HFF-Myc (cell line): ENCODE measurements at regions not wholly inside any gene's neighbourhood (a gene's known extent, or its start where the extent isn't known, plus 50 kb on each side); places are given as distances from the start of the nearest gene placed in this dataset.

Experiments used
- DNase-seq: peaks from one replicate; pipeline ENCODE4 v3.0.0-alpha.2; 2011; ENCODE audit warnings: low read depth; ENCODE audit errors: extremely low read depth
- H3K4me3 ChIP-seq: replicated peaks from 2 replicates; pipeline ENCODE4 v1.5.1; 2011; ENCODE audit warnings: low read depth, mild to moderate bottlenecking, control low read depth, low read length
- TF ChIP-seq, protein P1 (sequence below): IDR thresholded peaks from 2 replicates; pipeline ENCODE4 v1.5.1; 2012; ENCODE audit warnings: mild to moderate bottlenecking, low read depth, low read length, control low read depth; ENCODE audit errors: missing control alignments

DNA sequence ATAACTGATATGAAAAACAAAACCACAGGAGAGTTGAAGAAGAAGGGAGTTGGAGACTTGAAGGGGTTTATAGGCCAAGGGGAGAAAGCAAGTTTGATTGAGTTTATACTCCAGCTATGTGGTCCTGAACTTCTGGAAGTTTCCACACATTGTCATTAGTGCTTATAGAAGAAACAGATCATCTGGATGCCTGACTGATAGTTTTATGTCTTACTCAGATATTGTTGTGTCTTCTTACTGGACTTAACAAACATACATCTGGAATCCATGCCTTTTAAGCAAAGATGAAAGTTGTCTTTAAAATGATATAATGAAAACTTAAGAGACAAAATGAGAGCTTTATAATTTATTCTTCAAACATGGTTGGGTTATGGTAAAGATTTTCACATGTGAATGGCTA is 101.3 kb upstream of the FZD8 start:
- H3K4me3 ChIP-seq, result no peak overlapping the region
- no peak for DNase-seq
- TF ChIP-seq, protein P1, sequence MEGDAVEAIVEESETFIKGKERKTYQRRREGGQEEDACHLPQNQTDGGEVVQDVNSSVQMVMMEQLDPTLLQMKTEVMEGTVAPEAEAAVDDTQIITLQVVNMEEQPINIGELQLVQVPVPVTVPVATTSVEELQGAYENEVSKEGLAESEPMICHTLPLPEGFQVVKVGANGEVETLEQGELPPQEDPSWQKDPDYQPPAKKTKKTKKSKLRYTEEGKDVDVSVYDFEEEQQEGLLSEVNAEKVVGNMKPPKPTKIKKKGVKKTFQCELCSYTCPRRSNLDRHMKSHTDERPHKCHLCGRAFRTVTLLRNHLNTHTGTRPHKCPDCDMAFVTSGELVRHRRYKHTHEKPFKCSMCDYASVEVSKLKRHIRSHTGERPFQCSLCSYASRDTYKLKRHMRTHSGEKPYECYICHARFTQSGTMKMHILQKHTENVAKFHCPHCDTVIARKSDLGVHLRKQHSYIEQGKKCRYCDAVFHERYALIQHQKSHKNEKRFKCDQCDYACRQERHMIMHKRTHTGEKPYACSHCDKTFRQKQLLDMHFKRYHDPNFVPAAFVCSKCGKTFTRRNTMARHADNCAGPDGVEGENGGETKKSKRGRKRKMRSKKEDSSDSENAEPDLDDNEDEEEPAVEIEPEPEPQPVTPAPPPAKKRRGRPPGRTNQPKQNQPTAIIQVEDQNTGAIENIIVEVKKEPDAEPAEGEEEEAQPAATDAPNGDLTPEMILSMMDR, result no peak

DNA sequence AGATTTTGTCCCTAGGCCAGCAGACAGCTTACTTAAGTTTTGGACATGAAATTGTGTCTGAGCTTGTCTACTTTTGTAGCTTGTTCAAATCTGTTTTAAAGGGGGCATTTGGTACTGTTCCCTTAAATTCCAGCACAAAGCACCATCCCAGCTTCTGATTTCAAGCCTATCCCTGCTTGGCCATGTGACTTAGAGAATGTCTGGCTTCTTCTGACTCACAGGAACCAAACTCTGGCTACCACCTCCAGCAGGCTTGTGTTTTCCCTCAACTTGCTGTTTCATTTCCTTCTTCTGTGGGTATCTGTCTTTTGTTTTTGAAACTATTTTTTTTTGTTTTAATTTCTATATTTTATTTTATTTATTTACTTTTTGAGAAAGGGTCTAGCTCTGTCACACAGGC is 97.9 kb upstream of the FZD8 start:
- DNase-seq, result no peak
- no peak overlapping the region for H3K4me3 ChIP-seq
- TF ChIP-seq, protein P1, result no peak

DNA sequence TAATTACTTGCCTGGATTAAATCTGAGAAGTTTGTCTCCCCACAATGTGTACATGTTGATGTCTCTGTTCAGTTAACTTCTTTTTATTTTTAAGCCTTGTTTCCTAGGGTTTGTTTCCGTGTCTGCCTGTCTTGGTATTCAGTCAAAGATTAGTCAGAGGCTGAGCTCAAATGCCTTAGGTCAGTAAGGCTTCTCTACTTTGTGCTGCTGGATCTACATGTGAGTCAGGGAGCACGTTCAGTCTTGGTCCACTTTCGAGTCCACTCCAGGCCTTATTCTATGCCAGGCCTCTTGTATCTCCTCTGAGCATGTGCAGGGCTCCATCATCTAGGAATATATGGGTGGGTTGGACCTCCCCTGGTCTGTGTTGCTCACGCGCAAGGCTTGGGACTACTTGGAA is 93.3 kb upstream of the FZD8 start:
- TF ChIP-seq, protein P1, result no peak
- no peak for DNase-seq
- no peak overlapping the region for H3K4me3 ChIP-seq

DNA sequence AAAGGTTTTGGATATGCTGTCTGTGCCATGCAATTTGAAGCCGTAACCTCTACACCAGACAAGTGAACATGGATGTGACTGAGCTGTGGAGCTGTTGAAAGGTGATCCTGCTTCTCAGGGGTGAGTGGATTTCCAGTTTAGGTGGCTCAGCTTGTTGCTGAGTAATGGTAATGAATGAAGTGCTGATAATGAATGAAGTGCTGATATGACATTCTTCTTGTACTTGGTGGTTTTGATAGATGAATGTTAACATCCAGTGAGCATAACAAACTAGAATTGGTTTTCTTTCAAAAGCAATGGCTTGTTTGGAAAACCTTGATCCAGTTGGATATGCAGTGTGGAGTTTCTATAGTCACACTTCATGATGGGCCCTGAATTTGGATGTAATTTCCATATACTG is 89.7 kb upstream of the FZD8 start:
- TF ChIP-seq, protein P1, result no peak
- DNase-seq, result no peak
- no peak overlapping the region for H3K4me3 ChIP-seq

DNA sequence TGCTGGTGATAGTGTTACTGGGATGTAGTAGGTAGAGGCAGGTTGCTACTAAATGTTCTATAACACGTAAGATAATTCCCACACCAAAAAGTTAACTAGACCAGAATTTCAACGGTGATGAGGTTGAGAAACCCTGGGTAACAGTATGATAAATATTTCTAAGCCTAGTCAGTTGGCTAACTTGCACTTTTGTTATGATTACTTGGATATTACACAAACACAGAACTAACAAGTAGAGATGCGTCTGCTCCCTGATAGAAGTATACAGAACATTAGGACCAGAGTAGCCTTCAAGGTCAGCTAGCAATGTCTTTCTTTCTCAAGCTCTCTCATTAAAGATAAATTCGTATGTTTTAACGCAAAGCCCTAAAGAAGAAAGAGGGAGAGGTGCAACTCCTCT is 86.2 kb upstream of the FZD8 start:
- no peak for DNase-seq
- TF ChIP-seq, protein P1, result no peak

DNA sequence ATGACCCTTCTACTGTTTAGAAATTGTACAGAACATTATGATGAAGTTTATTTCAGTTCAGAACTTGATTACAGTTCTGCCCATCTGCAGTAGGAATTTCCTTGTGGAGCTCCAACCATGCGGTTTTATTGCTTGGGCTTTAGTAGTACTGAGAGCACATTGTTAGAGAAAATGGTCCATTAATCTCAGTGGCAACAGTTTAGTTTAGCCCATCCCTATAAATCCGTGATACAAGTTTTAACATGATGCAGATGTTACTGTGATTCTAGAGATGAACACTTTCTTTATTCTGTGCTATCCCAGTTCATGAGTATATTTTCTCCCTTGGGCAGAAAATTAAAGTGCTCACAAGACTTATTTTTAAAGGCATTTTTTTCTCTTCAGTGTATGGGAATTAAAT is 84.8 kb upstream of the FZD8 start:
- TF ChIP-seq, protein P1, result no peak
- H3K4me3 ChIP-seq, result no peak overlapping the region
- DNase-seq, result no peak

More for the DNA sequence above, 86.2 kb upstream of the FZD8 start:
- H3K4me3 ChIP-seq, result no peak overlapping the region

DNA sequence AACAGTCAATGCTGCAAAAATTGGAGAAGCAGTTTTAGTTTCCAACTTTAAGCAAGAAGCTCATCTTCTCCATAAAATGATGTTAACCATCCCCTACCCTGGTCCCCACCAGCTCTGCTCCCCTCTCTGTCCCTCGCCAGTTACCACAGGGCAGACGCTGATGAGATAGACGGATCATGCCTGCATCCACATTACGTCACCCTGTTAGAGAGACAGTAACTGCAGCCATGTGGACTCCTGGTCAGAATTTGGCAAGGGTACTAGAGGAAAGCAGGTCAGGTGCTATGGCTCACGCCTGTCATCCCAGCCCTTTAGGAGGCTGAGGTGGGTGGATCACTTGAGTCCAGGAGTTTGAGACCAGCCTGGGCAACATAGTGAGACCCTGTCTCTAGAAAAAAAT is 81.9 kb upstream of the FZD8 start:
- DNase-seq, result no peak
- no peak overlapping the region for H3K4me3 ChIP-seq
- TF ChIP-seq, protein P1, result no peak
